Stomach (tissue), 8 donors: ENCODE measurements at regions not wholly inside any gene's neighbourhood (a gene's known extent, or its start where the extent isn't known, plus 50 kb on each side); places are given as distances from the start of the nearest gene placed in this dataset.

ENCODE experiments used
- DNase-seq, 2 donors: peaks; one replicate each; pipeline versions ENCODE4 v3.0.0 to v3.0.0-alpha.2; 2013 to 2019
- H3K27ac ChIP-seq, 5 donors: fragments of 200-600 bp in 4 of 5; sonication (generic) in 4 of 5; one replicate each; pipeline ENCODE4 v1.5.1; 2013 to 2019; ENCODE audit warnings: mild to moderate bottlenecking in 1 of 5, moderate library complexity in 1 of 5
- H3K27me3 ChIP-seq, 3 donors: fragments of 200-600 bp; sonication (generic); one replicate each; pipeline ENCODE4 v1.5.1; 2017 to 2019; ENCODE audit warnings: mixed run types in 1 of 3
- H3K36me3 ChIP-seq, 4 donors: fragments of 200-600 bp; sonication (generic); 1 replicate in 3 of 4; 2 replicates in 1 of 4; pipeline ENCODE4 v1.5.1; 2016 to 2019
- H3K4me1 ChIP-seq, 4 donors: fragments of 200-600 bp; sonication (generic); one replicate each; pipeline ENCODE4 v1.5.1; 2016 to 2019
- H3K4me3 ChIP-seq, 4 donors: fragments of 200-600 bp; sonication (generic) in 3 of 4; one replicate each; pipeline ENCODE4 v1.5.1; 2016 to 2019; ENCODE audit warnings: mild to moderate bottlenecking in 1 of 4
- H3K9me3 ChIP-seq, 4 donors: fragments of 200-600 bp; sonication (generic); one replicate each; pipeline ENCODE4 v1.5.1; 2016 to 2019
- EP300 ChIP-seq: sonication (generic); formaldehyde crosslinking; IDR thresholded peaks from one replicate; pipeline ENCODE4 v1.6.1; 2017; ENCODE audit warnings: antibody characterized with exemption
- POLR2A ChIP-seq, 4 donors: fragments of 450-650 bp; IDR thresholded peaks; one replicate each; pipeline ENCODE4 v1.6.1; 2016; ENCODE audit warnings: antibody characterized with exemption in 4 of 4, control low read depth in 2 of 4, mild to moderate bottlenecking in 1 of 4, moderate library complexity in 1 of 4
- POLR2AphosphoS5 ChIP-seq, 3 donors: sonication (generic); formaldehyde crosslinking; IDR thresholded peaks; one replicate each; pipeline ENCODE4 v1.6.1; 2016; ENCODE audit warnings: antibody characterized with exemption in 3 of 3
- WGBS, 5 donors: extraction: QIAGEN DNeasy Blood & Tissue Kit in 3 of 5; methylation state at CpG; one replicate each; pipeline versions ENCODE4 v1.1.5 to v1.1.7; 2013 to 2018; 5-methylcytosine and 5-hydroxymethylcytosine counted together
- intact Hi-C: fragments of 100-400 bp; cut with DNase I; formaldehyde crosslinking; loops from one replicate; pipeline ENCODE4 v1.15.1; 2023; ENCODE audit warnings: low total_unique reads
- TF ChIP-seq, protein P1 (sequence below), 7 experiments: fragments of 450-650 bp in 4 of 7; fragments of 200-600 bp in 3 of 7; sonication (generic) in 3 of 7; IDR thresholded peaks; one replicate each; pipeline ENCODE4 v1.5.1; 2016 to 2019; ENCODE audit warnings: antibody characterized with exemption in 7 of 7, control low read depth in 2 of 7, mild to moderate bottlenecking in 1 of 7
- donor health status: healthy with polysubstance abuse.
- donor health status: Bipolar disorder and iron deficiency.
- donor health status: healthy.

DNA sequence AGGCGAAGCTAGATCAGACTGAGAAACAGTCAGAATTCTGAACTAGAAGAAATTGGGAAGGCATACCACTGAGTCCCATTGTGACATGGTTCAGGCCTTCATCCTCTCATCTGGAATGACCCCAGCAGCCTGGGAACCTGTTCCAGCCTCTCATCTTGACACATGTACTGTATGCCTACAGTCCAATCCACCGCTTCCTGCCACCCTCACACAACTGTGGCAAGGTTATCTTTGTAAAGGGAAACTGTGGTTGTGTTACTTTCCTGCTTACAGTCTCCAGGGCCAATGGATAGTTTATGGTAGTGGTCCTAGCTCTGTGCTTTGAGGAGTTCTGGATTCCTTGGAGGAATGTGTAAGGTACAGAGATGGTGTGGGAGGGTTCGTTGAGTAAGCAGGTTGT, 296.9 kb upstream of the TRIB2 start:
- no peaks in the 10 kb centered on the region for H3K27me3 ChIP-seq
- 90 to 99% (median 98%) methylated on average over 3 of the region's 3 CpGs for WGBS, 5 donors
- no peak for TF ChIP-seq EP300
- TF ChIP-seq, protein P1, sequence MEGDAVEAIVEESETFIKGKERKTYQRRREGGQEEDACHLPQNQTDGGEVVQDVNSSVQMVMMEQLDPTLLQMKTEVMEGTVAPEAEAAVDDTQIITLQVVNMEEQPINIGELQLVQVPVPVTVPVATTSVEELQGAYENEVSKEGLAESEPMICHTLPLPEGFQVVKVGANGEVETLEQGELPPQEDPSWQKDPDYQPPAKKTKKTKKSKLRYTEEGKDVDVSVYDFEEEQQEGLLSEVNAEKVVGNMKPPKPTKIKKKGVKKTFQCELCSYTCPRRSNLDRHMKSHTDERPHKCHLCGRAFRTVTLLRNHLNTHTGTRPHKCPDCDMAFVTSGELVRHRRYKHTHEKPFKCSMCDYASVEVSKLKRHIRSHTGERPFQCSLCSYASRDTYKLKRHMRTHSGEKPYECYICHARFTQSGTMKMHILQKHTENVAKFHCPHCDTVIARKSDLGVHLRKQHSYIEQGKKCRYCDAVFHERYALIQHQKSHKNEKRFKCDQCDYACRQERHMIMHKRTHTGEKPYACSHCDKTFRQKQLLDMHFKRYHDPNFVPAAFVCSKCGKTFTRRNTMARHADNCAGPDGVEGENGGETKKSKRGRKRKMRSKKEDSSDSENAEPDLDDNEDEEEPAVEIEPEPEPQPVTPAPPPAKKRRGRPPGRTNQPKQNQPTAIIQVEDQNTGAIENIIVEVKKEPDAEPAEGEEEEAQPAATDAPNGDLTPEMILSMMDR (IDR thresholded peaks at IDR 0.05): no peak
- TF ChIP-seq POLR2AphosphoS5 (IDR thresholded peaks at IDR 0.05): no peak
- no peak for TF ChIP-seq POLR2A (IDR thresholded peaks at IDR 0.05)
- intact Hi-C loops: no loop called here
- no peak overlapping the region for H3K27ac ChIP-seq
- DNase-seq: no peak
- H3K9me3 ChIP-seq: no peaks in the 10 kb centered on the region
- H3K4me1 ChIP-seq: peaks cover 0 to 8% (median 6%) of the 10 kb centered on the region in 4 donors
- H3K36me3 ChIP-seq: no peaks in the 10 kb centered on the region
- no peak overlapping the region for H3K4me3 ChIP-seq

DNA sequence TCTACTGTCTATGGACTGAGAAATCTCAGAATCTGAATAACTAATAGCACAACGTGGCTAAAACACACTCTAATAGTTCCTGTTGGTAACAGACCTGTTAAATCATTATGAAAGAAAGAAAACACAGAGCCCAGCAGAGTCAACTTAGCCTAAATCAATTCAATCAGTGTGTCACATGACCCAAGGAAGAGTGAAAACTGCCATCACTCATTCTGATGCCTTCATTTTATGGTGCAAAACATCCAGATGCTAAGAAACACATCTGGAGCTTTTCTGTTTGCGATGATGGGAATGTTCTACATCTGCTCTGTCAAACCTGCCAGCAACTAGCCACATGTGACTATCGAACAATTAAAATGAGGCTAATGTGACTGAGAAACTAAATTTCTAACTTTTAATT, 295.7 kb upstream of the TRIB2 start:
- H3K27me3 ChIP-seq: no peaks in the 10 kb centered on the region
- H3K27ac ChIP-seq: no peak overlapping the region
- H3K4me3 ChIP-seq: no peak overlapping the region
- H3K36me3 ChIP-seq: no peaks in the 10 kb centered on the region
- TF ChIP-seq EP300: no peak
- TF ChIP-seq, protein P1 (IDR thresholded peaks at IDR 0.05): no peak
- TF ChIP-seq POLR2A (IDR thresholded peaks at IDR 0.05): no peak
- TF ChIP-seq POLR2AphosphoS5 (IDR thresholded peaks at IDR 0.05): no peak
- H3K9me3 ChIP-seq: no peaks in the 10 kb centered on the region
- WGBS, 5 donors: 56 to 76% (median 67%) methylated on average over 3 of the region's 3 CpGs
- peaks cover 0 to 8% (median 6%) of the 10 kb centered on the region in 4 donors for H3K4me1 ChIP-seq
- no peak for DNase-seq
- intact Hi-C loops: no loop called here

GRCh38 chr2:12424219-12424618, 292.5 kb upstream of the TRIB2 start:
- TF ChIP-seq POLR2A (IDR thresholded peaks at IDR 0.05) (no peak), EP300 (no peak), POLR2AphosphoS5 (IDR thresholded peaks at IDR 0.05) (no peak)
- TF ChIP-seq, protein P1 (IDR thresholded peaks at IDR 0.05): no peak
- Histone ChIP-seq H3K36me3 (no peaks in the 10 kb centered on the region), H3K27me3 (no peaks in the 10 kb centered on the region), H3K27ac (no peak overlapping the region), H3K4me1 (peaks cover 0 to 4% (median 0%) of the 10 kb centered on the region in 4 donors), H3K4me3 (no peak overlapping the region), H3K9me3 (no peaks in the 10 kb centered on the region)
- WGBS, 5 donors: 81 to 95% (median 85%) methylated on average over 2 of the region's 2 CpGs
- intact Hi-C loops: no loop called here
- no peak for DNase-seq

- Histone ChIP-seq H3K36me3 (no peaks in the 10 kb centered on the region), H3K4me3 (no peak overlapping the region), H3K9me3 (no peaks in the 10 kb centered on the region), H3K27me3 (no peaks in the 10 kb centered on the region), H3K4me1 (peaks cover 0 to 4% (median 0%) of the 10 kb centered on the region in 4 donors), H3K27ac (no peak overlapping the region)
- WGBS, 5 donors: 31 to 58% (median 39%) methylated on average over 3 of the region's 3 CpGs
- DNase-seq: peak; percentile 82 to 87
- no peak for TF ChIP-seq POLR2AphosphoS5 (IDR thresholded peaks at IDR 0.05)
- TF ChIP-seq, protein P1 (IDR thresholded peaks at IDR 0.05): no peak
- TF ChIP-seq EP300: no peak
- TF ChIP-seq POLR2A (IDR thresholded peaks at IDR 0.05): no peak
- intact Hi-C loops: no loop called here
Observed at GRCh38 chr2:12424809-12425208, 291.9 kb upstream of the TRIB2 start.
